GM10248 (cell line): ENCODE measurements at regions not wholly inside any gene's neighbourhood (a gene's known extent, or its start where the extent isn't known, plus 50 kb on each side); places are given as distances from the start of the nearest gene placed in this dataset.

Source experiments
- CTCF ChIA-PET: fragments of 300-600 bp; sonication (Branson Sonifier 250); formaldehyde crosslinking; extraction: SDS; loops from one replicate; lab custom pipeline; 2021; ENCODE audit warnings: antibody characterized with exemption; lab: Yijun Ruan, JAX
- POLR2A ChIA-PET: fragments of 350-650 bp; sonication (Branson Sonifier 250); formaldehyde crosslinking; extraction: SDS; loops from one replicate; lab custom pipeline; 2020; ENCODE audit warnings: antibody characterized with exemption; lab: Yijun Ruan, JAX
- DNase-seq: peaks from one replicate; pipeline ENCODE4 v3.0.0; 2012; ENCODE audit errors: extremely low spot score
- TF ChIP-seq, protein P1 (sequence below): IDR thresholded peaks from 2 replicates; pipeline ENCODE4 v1.5.1; 2012; ENCODE audit warnings: mild to moderate bottlenecking, low read depth; ENCODE audit errors: extremely low read depth, missing control alignments, control extremely low read depth

DNA sequence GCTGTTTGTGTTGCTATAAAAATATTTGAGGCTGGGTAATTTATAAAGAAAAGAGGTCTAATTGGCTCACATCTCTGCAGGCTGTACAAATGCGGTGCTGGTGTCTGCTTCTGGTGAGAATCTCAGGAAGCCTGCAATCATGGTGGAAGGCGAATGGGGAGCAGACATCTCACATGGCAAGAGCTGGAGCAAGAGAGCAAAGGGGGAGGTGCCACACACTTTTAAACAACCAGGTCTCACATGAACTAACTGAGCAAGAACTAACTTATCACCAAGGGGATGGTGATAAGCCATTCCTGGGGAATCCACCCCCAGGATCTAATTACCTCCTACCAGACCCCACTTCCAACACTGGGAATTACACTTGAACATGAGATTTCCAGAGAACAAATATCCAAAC, 300.7 kb upstream of the MDGA2 start:
- DNase-seq, result no peak
- TF ChIP-seq, protein P1, sequence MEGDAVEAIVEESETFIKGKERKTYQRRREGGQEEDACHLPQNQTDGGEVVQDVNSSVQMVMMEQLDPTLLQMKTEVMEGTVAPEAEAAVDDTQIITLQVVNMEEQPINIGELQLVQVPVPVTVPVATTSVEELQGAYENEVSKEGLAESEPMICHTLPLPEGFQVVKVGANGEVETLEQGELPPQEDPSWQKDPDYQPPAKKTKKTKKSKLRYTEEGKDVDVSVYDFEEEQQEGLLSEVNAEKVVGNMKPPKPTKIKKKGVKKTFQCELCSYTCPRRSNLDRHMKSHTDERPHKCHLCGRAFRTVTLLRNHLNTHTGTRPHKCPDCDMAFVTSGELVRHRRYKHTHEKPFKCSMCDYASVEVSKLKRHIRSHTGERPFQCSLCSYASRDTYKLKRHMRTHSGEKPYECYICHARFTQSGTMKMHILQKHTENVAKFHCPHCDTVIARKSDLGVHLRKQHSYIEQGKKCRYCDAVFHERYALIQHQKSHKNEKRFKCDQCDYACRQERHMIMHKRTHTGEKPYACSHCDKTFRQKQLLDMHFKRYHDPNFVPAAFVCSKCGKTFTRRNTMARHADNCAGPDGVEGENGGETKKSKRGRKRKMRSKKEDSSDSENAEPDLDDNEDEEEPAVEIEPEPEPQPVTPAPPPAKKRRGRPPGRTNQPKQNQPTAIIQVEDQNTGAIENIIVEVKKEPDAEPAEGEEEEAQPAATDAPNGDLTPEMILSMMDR, result no peak
- POLR2A ChIA-PET, result no interaction called here
- CTCF ChIA-PET, result no interaction called here

DNA sequence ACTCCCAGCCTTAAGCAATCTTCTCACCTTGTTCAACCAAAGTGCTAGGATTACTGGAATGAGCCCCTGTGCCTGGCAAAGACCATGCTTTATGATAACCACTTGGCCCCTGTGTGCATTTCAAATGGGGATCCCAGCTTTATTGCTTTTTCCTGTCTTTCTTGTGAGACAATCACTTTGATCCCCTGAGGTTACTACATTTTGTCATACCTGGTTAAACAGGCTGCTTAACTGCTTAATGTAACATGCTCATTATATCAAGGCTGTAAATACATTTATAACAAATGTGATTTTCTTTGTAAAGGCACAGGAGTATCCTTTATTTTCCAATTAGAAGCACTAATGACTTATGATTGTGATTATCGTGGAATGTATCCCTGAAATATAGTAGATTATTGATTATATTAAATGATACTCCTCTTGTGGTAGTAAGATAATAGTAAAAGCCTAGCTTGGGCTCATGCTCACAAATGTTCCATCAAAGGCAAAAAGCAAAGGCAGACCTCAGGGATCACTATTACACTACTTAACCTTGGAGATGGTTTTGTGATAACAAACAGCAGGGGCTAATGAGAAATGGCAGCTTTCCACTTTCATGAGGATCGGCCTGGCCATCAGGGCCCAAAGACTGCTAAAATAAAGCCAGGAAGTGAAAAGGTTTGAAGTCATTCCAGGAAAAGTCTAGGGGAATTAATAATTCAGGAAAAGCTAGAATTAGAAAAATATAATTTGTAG, 290.8 kb upstream of the MDGA2 start:
- ChIA-PET POLR2A (no interaction called here), CTCF (interaction anchor here (1.9 kb wide), 1 partner anchor 8 kb away, joined by 4 read pairs; no protein-coding TSS in a partner anchor)
- DNase-seq, result no peak
- TF ChIP-seq, protein P1, result no peak

DNA sequence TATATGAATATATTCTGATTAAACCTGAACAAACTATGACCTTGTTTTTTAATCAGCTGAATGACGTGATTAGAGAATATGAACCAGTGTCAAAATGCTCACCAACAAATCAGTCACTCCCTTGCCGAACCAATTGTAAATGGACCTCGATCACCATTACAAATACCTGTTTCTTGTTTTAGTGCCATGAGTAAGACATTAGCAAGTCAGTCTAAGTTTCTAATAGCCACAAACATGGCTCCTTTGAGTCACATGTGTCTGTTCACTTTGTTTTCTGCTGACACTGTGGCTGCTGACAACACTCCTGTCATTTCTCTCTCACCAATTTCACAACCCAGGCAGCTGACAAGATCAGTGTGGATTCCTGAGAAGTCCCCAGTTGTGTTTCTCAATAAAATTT, 286.2 kb upstream of the MDGA2 start:
- POLR2A ChIA-PET, result no interaction called here
- TF ChIP-seq, protein P1, result no peak

DNA sequence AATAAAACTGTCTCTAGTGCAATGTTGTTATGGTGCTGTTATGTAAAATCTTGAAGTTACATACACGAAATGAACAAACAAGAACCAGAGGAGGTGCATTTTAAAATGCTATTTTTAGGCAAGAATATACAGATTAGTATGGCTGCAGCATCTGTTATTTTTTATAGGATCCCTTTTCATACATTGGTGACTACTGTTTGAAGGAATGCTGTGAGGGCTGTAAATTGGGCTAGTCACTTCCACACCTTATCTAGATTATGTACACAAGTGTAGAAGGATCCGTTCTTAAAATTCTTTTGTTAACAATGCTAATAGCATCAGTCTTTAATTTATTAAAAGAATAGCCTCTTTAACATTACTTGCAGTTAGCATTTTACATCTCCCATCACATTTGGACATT, 284.3 kb upstream of the MDGA2 start:
- TF ChIP-seq, protein P1, result no peak
- POLR2A ChIA-PET, result no interaction called here
- CTCF ChIA-PET, result interaction anchor here (1.6 kb wide), 1 partner anchor 29 kb away, joined by 3 read pairs; no protein-coding TSS in a partner anchor
- no peak for DNase-seq

More for the DNA sequence above, 286.2 kb upstream of the MDGA2 start:
- CTCF ChIA-PET, result no interaction called here
- DNase-seq, result no peak

DNA sequence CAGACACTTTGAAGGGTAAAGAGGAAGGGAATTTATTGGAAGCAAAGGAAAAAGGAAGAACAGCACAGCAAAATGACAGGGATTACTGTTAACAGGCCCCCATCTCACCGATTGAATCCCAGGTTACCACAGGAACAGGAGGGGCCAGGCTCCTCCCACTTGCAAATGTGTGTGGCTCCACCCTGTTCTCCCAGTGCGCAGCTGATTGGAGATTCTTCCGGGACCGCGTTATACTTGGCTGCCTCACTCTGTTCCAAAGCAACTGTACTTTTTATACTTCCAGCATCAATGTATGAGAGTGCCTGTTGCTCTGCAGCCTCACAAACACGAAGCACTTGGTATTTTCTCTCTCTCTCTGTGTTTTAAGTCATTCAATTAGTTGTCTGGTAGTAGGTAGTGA, 273.6 kb upstream of the MDGA2 start:
- TF ChIP-seq, protein P1, result no peak
- ChIA-PET POLR2A (no interaction called here), CTCF (no interaction called here)
- no peak for DNase-seq

DNA sequence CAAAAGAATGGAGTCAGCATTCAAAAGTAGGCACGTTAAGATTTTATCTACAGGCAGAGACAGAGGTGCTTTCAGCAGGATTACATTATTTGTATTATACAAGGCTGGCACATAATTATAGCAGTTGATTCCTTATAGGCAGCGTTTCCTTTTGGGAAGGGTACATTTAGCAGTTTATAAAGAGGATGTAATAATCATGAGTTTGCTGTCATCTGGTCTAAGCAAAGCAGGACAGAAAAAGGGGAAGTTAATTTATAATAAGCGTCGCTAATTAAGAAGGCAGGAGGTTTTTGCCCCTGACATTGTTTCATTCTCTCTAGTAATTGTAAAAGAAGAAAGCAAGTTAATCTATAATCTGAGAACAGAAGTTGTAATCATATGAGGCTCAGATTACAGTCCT, 259.9 kb upstream of the MDGA2 start:
- no peak for DNase-seq
- ChIA-PET CTCF (no interaction called here), POLR2A (no interaction called here)
- TF ChIP-seq, protein P1, result no peak

DNA sequence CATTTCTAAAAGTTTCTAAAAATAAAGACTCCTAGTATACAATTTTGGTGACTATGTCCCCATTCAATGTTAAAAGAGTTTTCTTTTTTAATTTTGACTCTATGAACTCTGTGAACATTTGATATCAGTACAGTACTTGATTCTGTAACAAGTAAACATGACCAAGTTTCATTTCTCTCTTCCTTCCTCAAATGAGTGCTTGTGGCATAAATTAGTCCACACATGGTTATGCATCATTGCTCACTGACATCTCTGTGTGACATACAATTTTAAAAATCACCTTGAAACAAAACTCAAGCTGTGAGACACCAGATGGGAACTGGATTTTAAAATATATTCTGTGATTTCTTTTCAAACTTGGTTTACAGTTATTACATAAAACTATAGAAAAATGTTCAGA, 253.9 kb upstream of the MDGA2 start:
- no peak for DNase-seq
- ChIA-PET CTCF (interaction anchor here (2.5 kb wide), 1 partner anchor 12 kb away, joined by 10 read pairs; no protein-coding TSS in a partner anchor), POLR2A (no interaction called here)
- TF ChIP-seq, protein P1, result no peak
